ENCODE measurements at regions not wholly inside any gene's neighbourhood (a gene's known extent, or its start where the extent isn't known, plus 50 kb on each side); places are given as distances from the start of the nearest gene placed in this dataset.
"Not testable (repeated sequence)": the region's sequence is repeated elsewhere in the genome, so short reads cannot be mapped to it uniquely, and the experiment has no call there.

DNA sequence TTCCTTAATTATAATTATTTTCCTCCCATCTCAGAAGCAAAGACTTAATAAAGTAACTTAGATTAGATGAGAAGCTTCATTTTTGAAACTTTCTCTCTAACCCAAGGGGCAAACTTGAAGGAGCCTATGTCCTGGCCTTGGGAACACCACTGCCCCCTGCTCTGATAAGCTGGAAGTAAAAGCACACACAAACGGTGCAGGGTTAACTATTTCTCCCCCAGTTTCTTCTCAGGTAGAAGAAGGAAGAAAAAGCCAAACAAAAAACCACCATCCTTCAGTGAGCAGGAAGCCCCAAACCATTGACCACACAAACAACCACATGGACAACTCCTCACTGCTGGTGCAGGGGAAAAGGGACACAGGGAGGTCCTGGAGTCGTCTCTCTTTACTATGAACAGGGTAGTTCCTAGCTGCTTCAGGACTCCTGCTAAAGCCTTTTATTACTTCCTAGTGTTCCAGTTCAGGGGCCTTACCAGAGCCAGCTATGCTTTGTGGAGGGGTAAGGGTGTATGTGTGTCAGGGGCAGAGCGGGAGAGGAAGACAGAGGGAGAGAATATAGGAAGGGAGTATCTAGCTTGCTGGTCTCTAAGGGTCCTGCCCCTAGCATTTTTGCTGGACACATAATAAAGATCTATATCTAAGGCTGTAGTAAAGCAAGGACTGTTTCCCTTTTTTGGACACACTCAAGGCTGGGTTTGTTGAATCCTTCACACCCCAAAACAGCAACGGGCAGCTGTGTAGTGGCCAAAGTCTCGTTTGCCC, 94.0 kb upstream of the UMPS start:
- no peak overlapping the region for H3K4me3 ChIP-seq (ENCODE audit: low read depth, low read length)
- TF ChIP-seq, protein P1, sequence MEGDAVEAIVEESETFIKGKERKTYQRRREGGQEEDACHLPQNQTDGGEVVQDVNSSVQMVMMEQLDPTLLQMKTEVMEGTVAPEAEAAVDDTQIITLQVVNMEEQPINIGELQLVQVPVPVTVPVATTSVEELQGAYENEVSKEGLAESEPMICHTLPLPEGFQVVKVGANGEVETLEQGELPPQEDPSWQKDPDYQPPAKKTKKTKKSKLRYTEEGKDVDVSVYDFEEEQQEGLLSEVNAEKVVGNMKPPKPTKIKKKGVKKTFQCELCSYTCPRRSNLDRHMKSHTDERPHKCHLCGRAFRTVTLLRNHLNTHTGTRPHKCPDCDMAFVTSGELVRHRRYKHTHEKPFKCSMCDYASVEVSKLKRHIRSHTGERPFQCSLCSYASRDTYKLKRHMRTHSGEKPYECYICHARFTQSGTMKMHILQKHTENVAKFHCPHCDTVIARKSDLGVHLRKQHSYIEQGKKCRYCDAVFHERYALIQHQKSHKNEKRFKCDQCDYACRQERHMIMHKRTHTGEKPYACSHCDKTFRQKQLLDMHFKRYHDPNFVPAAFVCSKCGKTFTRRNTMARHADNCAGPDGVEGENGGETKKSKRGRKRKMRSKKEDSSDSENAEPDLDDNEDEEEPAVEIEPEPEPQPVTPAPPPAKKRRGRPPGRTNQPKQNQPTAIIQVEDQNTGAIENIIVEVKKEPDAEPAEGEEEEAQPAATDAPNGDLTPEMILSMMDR (IDR thresholded peaks at IDR 0.05; ENCODE audit: insufficient read depth, low read depth, low read length, missing control alignments): no peak
- DNase-seq (ENCODE audit: low read depth): no peak

DNA sequence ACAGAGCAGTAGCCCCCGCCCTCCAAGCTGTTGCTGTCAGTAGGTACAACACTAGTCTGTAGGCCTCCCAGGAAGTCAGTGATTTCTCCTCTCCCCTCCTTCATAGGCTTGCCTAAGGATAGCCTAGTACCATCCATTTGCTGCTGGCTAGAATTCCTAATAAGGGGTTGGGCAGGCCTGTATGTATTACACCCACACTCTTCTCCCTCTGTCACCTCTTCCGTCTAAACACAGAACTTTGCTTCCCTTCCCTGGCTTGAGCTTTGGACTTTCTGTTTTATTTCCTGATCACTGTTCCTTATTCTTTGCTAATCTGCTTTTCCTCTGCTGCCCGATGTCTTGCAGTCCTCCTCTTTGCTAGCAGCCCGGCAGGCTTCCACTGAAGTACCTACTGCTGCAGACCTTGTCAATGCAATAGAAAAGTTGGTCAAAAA, 93.4 kb upstream of the UMPS start:
- no peak for DNase-seq (ENCODE audit: low read depth)
- no peak overlapping the region for H3K4me3 ChIP-seq (ENCODE audit: low read depth, low read length)
- TF ChIP-seq, protein P1 (IDR thresholded peaks at IDR 0.05; ENCODE audit: insufficient read depth, low read depth, low read length, missing control alignments): no peak

DNA sequence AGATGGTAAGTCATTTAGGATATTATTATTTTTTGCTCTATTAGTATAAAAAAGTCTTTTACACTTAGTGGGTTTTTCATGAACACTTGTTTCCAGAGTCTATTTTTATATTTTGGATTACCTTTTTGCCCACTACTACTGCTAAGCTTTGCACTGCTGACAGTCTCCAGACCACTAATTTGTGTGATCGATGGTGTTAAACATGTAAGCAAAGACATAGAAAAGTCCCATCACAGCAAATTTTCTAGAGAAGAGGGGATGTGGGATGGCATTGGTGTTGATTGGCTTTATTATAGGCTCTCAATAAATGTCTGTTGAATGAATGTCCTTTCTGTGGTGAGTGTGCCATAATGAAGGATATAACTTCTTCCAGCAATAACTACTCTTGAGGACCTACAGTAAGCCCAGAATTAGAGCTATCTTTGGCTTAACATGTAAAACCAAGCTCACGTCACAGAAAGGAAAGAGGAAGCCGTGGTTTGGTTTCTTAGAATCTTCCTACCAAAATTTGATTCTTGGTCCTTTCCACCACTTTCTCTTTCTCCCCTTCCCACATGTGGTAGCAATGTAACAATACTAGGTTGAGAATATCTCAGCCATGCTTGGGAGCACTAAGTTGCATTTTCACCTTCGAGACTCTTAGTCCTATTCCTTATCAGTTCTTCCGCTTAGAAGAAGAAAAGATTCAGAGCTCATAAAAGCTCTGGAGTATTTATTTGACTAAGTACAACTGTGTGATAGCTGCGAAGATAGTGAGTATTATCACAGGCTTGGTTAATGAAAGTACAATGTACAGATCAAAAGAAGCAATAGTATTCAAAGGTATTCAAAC, 90.6 kb upstream of the UMPS start:
- DNase-seq (ENCODE audit: low read depth): peak; percentile 62
- H3K4me3 ChIP-seq (ENCODE audit: low read depth, low read length): peak overlapping the region; percentile 25; the same call in 1 of the 2 replicates
- TF ChIP-seq, protein P1 (IDR thresholded peaks at IDR 0.05; ENCODE audit: insufficient read depth, low read depth, low read length, missing control alignments): no peak

DNA sequence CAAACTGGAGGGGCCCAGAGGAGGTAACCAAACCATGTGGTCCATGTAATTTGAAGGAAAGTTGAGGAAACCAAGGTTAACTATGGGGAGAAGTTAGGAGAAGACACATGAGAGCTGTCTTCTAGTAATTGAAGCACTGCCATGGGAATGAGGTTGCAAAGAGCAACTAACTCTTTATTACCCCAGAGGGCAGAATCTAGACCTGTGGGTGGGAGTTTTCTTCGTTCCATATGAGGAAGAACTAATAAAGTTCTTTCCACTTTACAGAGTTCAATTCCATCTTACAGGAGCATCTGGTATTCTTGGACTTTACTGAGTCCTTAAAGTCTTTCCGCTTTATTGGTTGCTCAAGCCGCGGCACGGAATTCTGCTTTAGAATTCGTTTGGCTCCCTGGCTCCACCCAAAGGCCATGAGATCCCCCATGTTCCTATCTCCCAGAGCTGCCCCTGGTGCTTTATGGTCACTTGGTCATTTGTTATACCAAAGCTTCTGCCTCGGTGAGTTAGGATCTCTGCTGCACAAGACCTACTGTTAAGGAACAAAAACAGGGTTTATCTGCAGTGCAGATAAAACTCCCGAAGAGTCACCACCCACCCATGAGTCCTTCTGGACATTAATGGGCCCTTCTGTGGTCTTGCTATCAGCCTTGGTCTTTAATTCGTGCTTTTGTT, 89.5 kb upstream of the UMPS start:
- TF ChIP-seq, protein P1 (IDR thresholded peaks at IDR 0.05; ENCODE audit: insufficient read depth, low read depth, low read length, missing control alignments): no peak
- no peak overlapping the region for H3K4me3 ChIP-seq (ENCODE audit: low read depth, low read length)
- no peak for DNase-seq (ENCODE audit: low read depth)

DNA sequence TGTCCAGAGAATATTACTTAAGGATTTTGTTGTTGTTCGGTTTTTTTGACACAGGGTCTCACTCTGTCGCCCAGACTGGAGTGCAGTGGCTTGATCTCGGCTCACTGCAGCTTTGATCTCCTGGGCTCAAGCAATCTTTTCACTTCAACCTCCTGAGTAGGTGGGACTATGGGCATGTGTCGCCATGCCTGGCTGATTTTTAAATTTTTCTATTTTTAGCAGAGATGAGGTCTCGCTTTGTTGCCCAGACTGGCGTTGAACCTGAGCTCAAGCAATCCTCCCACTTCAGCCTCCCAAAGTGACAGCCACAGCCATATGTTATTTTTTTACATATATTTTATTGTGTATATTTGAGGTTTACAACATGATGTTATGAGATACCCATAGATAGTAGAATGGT, 86.8 kb upstream of the UMPS start:
- H3K4me3 ChIP-seq (ENCODE audit: low read depth, low read length): no peak overlapping the region
- TF ChIP-seq, protein P1 (IDR thresholded peaks at IDR 0.05; ENCODE audit: insufficient read depth, low read depth, low read length, missing control alignments): no peak
- DNase-seq (ENCODE audit: low read depth): peak; percentile 26

DNA sequence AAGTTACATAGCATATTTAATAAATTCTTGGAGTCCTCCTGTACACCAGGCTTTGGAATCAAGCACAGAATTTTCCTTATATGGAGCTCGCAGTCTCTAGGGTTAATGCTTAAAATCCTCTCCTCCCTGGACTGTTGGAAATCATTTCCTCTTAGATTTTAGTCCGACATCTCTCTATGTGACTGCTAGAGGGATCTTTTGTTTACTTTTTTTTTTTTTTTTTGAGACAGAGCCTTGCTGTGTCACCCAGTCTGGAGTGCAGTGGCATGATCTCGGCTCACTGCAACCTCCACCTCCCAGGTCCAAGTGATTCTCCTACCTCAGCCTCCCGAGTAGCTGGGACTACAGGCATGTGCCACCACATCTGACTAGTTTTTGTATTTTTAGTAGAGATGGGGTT, 84.1 kb upstream of the UMPS start:
- not testable (repeated sequence) for DNase-seq (ENCODE audit: low read depth); H3K4me3 ChIP-seq (ENCODE audit: low read depth, low read length)

DNA sequence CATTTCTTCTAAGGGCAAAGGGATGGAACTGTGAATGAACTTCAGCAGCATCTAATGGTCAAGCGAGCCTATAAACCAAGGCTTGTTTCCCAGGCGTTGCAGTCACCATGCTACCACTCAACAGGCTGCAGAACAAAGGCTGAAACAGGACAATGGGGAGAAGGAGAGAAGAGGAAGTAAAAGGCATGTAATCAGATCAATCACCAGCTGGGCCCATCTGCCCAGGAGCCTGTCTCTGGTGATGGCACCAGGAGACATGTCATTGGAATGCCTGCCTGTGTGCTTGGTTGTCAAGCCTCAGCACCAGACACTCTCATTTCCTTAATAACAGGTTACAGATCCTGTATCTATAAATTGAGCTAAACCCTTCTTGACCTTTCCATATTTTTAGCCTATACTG, 81.7 kb upstream of the UMPS start:
- no peak overlapping the region for H3K4me3 ChIP-seq (ENCODE audit: low read depth, low read length)
- TF ChIP-seq, protein P1 (IDR thresholded peaks at IDR 0.05; ENCODE audit: insufficient read depth, low read depth, low read length, missing control alignments): no peak
- peak; percentile 15 for DNase-seq (ENCODE audit: low read depth)
